ENCODE measurements at regions not wholly inside any gene's neighbourhood (a gene's known extent, or its start where the extent isn't known, plus 50 kb on each side); places are given as distances from the start of the nearest gene placed in this dataset.

GRCh38 chr2:67342394-67342793 is 54.7 kb upstream of the ETAA1 start:
- H3K4me1 ChIP-seq (ENCODE audit: control insufficient read depth, insufficient read depth, low read length), result no peaks in the 10 kb centered on the region
- no peak overlapping the region for H3K4me3 ChIP-seq (ENCODE audit: low read length in 2 of 2)
- H3K27ac ChIP-seq (ENCODE audit: low read length), result no peak overlapping the region
- H3K9me3 ChIP-seq (ENCODE audit: control insufficient read depth in 2 of 2, low read length in 2 of 2), result no peaks in the 10 kb centered on the region
- H3K9ac ChIP-seq (ENCODE audit: low read length in 2 of 2), result no peak overlapping the region
- H3K36me3 ChIP-seq (ENCODE audit: control insufficient read depth in 2 of 2, insufficient read depth in 2 of 2, low read length in 2 of 2), result no peaks in the 10 kb centered on the region
- no peaks in the 10 kb centered on the region for H3K27me3 ChIP-seq (ENCODE audit: control insufficient read depth in 1 of 2, insufficient read depth in 2 of 2, low read length in 2 of 2)

- no peaks in the 10 kb centered on the region for H3K4me1 ChIP-seq (ENCODE audit: control insufficient read depth, insufficient read depth, low read length)
- H3K9ac ChIP-seq (ENCODE audit: low read length in 2 of 2), result no peak overlapping the region
Observed at GRCh38 chr2:67346718-67347407, 50.3 kb upstream of the ETAA1 start.

More at GRCh38 chr2:67346718-67347407, 50.3 kb upstream of the ETAA1 start:
- Histone ChIP-seq H3K36me3 (ENCODE audit: control insufficient read depth in 2 of 2, insufficient read depth in 2 of 2, low read length in 2 of 2) (no peaks in the 10 kb centered on the region), H3K27me3 (ENCODE audit: control insufficient read depth in 1 of 2, insufficient read depth in 2 of 2, low read length in 2 of 2) (no peaks in the 10 kb centered on the region), H3K4me3 (ENCODE audit: low read length in 2 of 2) (no peak overlapping the region), H3K27ac (ENCODE audit: low read length) (no peak overlapping the region), H3K9me3 (ENCODE audit: control insufficient read depth in 2 of 2, low read length in 2 of 2) (no peaks in the 10 kb centered on the region)
